ENCODE measurements at regions not wholly inside any gene's neighbourhood (a gene's known extent, or its start where the extent isn't known, plus 50 kb on each side); places are given as distances from the start of the nearest gene placed in this dataset.

- no peak for FAIRE-seq
These were observed 726.0 kb downstream of the DNAH5 start for GRCh38 chr5:13218518-13218917.

GRCh38 chr5:13217636-13218035 is 726.9 kb downstream of the DNAH5 start:
- FAIRE-seq (no peak), DNase-seq (ENCODE audit: insufficient read length, low spot score) (no peak)
- TF ChIP-seq CTCF (IDR thresholded peaks at IDR 0.05; ENCODE audit: insufficient read depth, missing control alignments) = no peak

More at GRCh38 chr5:13218518-13218917, 726.0 kb downstream of the DNAH5 start:
- DNase-seq (ENCODE audit: insufficient read length, low spot score) = no peak
- TF ChIP-seq CTCF (IDR thresholded peaks at IDR 0.05; ENCODE audit: insufficient read depth, missing control alignments) = no peak

DNA sequence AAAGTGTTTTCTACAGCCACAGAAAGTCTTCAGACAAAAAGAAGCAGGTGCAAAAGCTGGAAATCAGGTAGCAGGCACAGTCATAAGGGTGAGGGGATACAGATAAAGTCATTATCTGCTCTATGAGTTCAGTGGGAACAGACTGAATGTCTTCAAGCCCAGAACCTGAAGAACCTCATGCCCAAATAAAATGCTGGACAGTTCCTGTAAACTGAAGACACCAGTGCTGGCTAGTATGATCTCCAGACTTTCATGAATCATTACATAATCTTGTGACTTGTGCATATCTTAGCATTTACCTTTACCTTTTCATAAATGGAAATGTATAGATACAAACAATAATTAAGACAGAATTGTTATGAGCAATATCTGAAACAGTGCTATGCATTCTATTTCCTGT is 728.7 kb downstream of the DNAH5 start:
- no peak for TF ChIP-seq CTCF (IDR thresholded peaks at IDR 0.05; ENCODE audit: insufficient read depth, missing control alignments)
- DNase-seq (ENCODE audit: insufficient read length, low spot score) (no peak), FAIRE-seq (no peak)

GRCh38 chr5:13215370-13215769 is 729.1 kb downstream of the DNAH5 start:
- FAIRE-seq (no peak), DNase-seq (ENCODE audit: insufficient read length, low spot score) (no peak)
- no peak for TF ChIP-seq CTCF (IDR thresholded peaks at IDR 0.05; ENCODE audit: insufficient read depth, missing control alignments)

DNA sequence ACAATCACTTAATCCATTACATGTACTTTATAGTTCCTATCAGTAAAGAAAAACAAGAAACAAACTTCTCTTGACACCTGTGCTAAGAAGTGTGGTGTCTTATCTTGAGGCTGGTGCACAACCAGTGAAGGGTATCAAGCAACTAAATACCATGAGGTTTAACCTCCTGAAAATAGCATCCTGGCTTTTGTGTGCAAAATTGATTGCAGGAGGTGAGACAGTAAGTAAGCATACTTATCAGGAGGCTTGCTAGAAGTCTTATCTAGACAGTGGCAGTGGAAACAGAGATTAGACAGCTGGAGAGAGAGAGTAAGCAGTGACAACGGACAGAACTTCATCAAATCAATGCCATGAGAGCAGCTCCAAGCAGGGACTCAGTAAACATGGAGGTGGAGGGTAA is 730.3 kb downstream of the DNAH5 start:
- TF ChIP-seq CTCF (IDR thresholded peaks at IDR 0.05; ENCODE audit: insufficient read depth, missing control alignments) = no peak
- FAIRE-seq (no peak), DNase-seq (ENCODE audit: insufficient read length, low spot score) (no peak)

DNA sequence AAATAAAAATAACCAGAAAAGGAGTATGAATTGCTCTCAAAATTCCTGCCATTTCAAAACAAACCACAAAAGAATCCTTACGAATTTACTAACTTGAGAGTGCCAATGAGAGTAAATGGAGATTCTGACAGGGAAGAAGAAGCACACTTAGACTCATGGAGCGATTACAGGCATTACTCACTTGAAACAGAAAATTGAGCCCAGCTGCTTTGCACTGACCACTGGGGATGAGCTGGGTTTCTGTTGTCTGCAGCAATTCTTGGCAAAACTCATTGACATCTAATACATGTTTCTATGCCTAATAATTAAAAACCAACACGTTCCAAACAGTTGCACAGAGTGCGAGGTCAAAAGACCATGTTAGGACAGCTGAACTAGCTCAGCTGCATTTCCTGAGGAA is 731.6 kb downstream of the DNAH5 start:
- FAIRE-seq = no peak
- TF ChIP-seq CTCF (IDR thresholded peaks at IDR 0.05; ENCODE audit: insufficient read depth, missing control alignments) = no peak
- no peak for DNase-seq (ENCODE audit: insufficient read length, low spot score)

DNA sequence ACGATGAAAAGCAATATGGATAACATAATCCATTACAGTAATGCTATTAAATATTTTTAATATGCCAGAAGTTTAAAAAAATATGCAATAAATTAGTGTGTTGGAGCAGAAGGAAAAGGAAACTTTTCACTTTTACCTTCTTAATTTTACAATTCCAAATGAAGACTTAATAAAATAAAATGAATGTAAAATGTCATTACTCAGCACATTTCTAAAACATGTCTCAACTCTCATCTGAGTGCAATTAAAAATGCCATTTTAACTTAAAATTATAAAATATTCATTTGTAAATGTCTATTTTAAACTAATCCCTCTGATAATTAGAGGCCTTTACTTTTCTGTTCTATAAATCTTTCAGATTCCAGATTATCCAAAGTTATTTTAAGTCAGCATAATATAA is 733.4 kb downstream of the DNAH5 start:
- DNase-seq (ENCODE audit: insufficient read length, low spot score) (no peak), FAIRE-seq (no peak)
- no peak for TF ChIP-seq CTCF (IDR thresholded peaks at IDR 0.05; ENCODE audit: insufficient read depth, missing control alignments)
